Islet precursor cell (in vitro differentiated cells): ENCODE measurements at regions not wholly inside any gene's neighbourhood (a gene's known extent, or its start where the extent isn't known, plus 50 kb on each side); places are given as distances from the start of the nearest gene placed in this dataset.
A peak's percentile ranks its signal among the peaks of the same experiment; 100 is the strongest.
"Not testable (repeated sequence)": the region's sequence is repeated elsewhere in the genome, so short reads cannot be mapped to it uniquely, and the experiment has no call there.

ENCODE experiments used
- DNase-seq: peaks from one replicate; pipeline ENCODE4 v3.0.0-alpha.2; 2018

DNA sequence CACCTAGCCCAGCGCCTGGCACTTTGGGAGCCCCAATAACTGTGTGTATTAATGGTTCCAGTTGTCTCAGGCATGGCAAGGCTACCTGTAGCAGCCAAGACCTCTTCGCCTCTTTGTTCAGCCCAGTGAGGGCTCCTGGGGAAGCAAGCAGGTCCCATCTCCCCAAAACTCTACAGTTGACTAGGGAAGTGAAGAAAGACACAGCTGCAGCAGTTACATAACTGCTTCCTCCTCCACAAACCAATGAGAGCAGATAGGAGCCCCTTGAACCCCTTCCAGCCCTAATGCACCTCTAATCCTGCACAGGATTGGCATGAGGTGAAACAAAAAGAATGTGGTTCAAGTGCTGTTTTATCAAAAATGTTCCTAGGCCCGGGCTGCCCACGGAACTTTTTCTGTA is 100.5 kb downstream of the SYF2 start:
- DNase-seq, result peak; percentile 27

DNA sequence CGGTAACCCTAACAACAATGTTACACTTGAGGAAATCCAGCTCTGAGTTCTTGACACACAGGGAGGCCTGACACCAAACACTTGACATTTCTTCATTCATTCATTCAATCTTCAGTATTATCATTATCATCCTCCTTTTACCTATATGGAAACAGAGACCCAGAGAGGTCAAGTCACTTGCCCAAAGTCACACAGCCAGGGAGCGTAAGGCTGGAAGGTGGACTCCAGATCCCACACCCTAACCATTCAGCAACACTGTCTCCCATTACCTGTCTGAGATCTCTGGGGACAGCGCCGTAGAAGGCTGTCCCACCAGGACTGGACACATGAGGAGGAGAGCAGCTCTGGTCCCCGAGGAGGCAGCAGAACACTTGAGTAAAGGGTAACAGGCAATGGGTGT is 101.4 kb downstream of the SYF2 start:
- no peak for DNase-seq

DNA sequence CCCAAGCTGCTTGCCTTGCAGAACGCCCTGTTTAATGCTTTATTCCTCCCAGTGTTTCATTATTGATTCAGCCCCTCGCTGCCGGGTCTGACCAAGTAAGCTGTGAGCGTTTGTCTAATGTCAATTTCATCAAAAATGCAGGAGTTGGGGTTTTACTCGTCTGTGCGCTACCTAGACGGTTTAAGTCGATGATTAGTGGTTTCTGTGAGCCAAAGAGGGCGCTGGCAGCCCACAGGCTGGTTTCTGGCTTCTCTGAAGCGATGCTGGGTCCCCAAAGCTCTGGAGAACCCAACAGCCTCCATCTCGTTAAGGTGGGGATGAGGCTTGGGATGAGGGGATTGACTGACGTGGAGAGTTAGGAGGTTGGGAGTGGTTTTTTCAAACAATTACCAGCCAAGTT is 102.9 kb downstream of the SYF2 start:
- DNase-seq, result no peak

DNA sequence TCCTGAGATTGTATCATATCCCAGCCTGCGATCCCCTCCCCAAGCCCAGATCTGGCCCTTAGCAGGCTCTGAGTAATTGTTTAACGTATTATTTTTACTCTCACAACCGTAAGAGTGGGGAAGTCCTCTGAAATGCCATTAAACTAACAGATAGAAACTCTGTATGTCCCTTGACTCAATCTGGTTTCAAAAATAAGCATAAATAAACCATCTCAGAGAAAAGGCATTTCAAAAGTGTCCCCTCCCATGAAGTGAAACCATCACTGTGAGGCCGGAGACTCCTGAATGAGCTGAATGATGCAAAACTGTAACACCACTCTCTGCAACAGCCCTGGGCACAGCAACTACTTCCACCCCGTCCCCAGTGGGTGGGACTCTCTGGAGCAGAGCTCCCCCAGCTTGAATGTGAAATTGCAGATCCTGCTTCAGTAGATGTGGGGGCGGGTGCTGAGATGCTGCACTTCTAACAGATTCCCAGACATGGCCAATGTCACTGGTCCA is 104.1 kb downstream of the SYF2 start:
- no peak for DNase-seq

DNA sequence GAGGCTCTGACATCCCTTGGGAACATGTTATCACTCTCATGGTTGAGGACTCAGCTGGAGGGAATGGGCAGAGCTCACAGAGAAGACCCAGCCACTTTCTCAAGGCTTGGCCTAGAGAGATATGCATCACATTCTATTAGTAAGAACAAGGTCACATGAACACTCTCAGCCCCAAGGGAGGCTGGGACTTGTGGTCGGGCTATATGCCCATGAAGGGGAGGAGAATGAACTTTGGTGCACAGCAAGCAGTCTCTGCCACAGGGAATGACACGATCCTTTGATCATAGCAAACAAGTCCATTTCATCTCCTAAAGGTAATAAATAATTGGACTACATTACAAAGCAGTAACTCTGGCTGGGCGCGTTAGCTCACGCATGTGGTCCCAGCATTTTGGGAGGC is 105.7 kb downstream of the SYF2 start:
- DNase-seq, result no peak

DNA sequence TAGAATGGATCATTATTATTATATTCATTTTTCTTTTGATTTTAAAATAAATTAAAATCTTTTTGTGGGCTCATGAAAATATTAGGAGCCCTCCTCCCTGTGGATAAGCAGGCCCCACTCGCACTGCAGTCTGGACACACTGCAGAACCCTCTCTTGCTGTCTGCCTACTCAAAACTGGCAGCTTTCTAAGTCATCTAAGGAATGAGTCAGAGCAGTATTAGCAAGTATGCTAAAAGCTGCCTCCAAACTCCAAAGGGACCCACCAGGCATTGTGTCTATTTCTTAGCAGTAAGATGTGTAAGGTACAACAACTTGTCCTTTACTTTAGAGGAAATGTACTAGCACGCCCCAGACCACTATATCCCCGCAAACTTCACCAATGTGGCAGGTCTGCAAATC is 108.8 kb downstream of the SYF2 start:
- no peak for DNase-seq

DNA sequence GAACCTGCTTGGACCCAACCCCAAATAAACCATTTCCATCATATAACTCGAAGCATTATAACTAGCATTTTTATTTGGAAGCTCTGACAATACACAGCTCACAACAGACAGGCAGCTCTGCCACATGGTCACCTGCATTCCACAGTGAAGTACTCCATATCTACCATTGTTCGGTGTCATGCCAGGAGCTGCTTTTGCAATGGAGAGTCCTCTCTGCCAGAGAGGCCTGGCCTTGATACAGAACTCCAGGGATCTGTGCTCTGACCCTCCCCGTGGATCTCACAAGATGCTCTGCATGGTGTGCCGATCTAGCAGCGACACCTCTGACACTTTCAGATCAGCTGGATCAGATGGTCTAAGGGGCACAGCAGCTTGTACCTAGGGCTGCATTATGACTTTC is 109.6 kb downstream of the SYF2 start:
- DNase-seq, result no peak

DNA sequence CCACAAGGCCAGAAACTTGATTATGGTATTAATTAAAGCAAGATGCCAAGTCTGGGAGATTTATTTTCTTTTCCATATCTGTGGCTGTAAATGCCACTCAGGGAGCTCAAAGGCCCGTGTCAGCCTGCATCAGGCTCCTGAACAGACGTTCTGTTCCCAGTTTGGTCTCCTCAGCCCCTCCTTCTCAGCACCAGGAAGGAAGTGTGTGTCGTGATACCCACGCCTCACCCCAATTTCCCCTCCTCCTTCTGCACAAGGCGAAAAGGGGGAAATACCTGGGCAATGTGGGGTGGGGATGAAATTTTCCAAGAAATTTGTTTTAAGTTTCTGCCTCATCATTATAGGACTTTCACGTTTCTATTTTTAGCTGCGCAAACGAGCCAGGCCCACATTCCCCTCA is 112.0 kb downstream of the SYF2 start:
- no peak for DNase-seq

DNA sequence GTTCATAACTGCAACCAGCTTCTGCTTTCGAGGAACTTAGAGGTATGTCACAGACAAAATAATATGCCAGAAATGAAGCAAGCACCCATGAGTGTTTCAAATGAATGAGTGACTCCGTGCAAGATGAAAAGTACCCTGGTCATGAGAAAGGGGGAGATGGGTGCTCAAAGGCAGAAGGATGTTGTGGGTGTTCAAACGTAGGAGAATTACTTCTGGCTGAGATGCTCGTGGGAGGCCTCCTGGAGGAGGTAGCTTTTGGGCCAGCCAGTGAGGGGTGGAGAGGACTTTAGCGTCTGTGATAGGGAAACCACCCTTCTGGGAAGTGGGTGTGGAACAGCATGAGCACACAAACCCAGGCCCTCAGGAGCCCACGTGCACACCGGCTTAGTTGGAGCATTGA is 113.8 kb downstream of the SYF2 start:
- no peak for DNase-seq

DNA sequence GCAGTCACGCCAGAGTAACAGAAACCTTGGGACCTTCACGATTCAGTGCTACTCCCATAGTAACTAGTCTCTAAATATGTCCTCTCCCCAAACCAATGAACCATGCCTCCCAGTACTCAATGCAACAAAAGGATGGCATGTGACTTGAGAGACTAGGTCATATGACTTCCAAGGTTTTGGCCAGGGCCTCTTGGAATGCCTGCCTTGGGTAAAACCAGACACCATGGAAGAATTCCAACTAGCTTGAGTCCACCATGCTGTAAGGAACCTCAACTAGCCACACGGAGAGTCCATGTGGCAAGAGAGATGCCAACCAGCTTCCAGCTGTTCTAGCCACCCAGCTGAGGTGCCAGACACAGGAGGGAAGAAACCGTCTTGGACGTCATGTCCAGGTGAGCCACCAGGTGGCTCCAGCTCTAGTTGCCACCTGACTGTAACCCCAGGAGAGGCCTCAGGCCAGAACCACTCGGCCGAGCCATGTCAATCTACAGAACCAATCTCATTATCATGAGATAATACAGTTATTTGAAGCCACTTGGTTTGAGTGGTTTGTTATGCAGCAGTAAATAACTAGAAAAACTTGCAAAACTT is 115.0 kb downstream of the SYF2 start:
- peak; percentile 69 for DNase-seq

DNA sequence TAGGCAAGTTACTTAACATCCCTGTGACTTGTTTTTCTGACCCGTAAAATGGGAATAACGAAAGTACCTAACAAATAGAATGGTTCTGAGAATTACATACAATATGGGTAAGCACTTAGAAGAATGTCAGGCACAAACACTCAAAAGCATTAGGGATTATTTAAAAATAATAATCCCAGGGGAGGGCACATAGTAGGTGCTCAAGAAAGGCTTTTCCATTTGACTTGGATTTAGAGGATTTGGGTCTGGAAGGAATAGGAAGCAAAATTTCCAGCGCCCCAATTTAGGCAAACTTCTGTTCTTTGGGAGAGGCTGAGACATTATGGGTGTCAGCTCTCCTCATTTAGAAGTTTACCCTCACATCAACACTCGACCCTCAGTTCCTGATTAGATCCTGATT is 115.5 kb downstream of the SYF2 start:
- no peak for DNase-seq

DNA sequence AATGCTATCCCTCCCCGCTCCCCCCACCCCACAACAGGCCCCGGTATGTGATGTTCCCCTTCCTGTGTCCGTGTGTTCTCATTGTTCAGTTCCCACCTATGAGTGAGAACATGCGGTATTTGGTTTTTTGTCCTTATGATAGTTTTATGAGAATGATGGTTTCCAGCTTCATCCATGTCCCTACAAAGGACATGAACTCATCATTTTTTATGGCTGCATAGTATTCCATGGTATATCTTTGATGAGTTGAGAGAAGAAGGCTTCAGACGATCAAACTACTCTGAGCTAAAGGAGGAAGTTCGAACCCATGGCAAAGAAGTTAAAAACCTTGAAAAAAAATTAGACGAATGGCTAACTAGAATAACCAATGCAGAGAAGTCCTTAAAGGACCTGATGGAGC is 116.2 kb downstream of the SYF2 start:
- DNase-seq, result not testable (repeated sequence)

DNA sequence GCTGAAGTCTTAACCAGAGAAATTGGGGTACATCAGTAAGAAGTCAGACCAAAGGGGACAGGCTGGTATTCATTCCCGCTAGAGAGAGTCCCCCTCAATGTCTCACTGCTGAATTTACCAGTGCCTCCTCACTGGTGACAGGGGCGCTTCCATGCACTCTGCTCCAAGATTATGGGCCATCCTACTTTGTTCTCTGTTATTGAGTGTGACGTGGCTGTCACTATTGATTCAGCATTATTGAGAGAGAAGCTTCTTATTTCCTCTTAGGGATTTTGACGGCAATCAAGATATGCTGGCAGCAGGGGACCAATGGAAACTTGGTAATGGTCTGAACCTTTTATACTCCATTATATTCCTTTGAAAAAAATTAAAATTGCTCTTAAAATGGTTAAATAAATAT is 118.6 kb downstream of the SYF2 start:
- DNase-seq, result no peak

DNA sequence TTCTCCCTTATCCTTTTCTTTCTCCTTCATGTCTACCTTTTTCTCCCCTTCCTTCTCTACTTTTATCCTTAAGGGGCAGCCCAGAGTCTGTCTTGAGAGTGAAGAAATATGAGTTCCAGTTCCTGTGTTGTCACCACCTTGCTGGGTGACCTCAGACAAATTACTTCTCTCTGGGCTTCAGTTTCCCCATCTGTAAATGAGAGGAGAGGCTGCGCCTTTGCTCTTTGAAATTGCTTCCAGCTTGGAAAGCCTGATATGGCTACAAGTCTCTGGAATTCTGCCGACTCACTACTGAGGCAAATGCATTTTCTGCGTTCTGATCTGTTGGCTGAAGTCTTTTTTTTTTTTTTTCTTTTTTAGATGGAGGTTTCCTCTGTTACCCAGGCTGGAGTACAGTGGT is 119.2 kb downstream of the SYF2 start:
- DNase-seq, result no peak

DNA sequence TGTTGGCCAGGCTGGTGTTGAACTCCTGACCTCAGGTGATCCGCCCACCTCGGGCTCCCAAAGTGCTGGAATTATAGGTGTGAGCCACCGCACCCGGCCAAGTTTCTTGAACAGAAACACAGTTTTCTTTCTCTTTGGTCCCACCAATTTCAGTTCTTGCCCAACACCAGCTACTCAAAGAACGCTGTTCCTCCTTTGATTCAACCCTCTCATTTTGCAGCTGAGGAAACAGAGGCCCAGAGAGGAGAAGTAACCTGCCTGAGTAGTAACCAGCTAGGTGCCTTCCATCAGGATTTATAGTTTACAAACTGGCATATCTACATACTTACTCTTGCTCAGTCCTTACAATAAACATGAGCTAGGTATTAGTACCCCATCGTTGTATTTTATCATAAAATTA is 119.9 kb downstream of the SYF2 start:
- no peak for DNase-seq

DNA sequence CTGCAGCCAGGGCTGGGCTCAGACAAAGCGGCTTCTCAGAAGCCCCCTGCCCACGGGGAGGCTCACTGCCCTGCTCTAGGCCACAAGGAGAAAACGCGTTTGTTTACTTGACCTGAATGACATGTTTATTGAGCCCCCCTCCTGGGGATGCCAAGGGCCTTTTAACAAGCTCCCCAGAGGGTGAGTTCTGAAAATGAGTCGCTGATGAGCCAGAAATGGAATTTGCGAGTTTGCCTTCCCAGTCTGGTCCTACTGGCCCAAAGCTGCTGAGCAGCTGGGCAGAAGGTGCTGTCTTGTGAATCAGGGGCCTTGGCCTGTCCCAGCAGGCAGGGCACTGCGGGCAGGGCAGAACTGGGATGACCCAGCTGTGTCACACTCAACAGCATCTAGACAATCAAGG is 120.6 kb downstream of the SYF2 start:
- DNase-seq, result peak; percentile 85

DNA sequence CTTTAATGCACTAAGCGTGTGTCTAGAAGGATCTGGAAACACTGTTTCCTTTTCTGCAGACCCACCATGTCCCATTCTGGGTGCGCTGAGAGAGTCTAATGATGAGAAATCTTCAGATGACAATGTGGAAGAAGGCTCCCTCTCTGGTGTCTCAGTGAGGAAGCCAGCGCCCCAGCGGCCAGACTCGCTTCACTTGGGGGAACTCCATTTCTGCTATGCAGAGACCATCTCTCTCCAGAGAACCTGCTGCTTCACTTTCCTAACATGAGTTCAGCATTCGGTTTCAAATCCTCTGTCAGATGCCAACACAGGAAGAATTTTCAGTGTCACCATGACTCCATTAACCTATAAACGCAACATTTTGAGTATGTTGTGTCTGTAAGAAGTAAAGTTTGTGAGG is 121.8 kb downstream of the SYF2 start:
- no peak for DNase-seq

DNA sequence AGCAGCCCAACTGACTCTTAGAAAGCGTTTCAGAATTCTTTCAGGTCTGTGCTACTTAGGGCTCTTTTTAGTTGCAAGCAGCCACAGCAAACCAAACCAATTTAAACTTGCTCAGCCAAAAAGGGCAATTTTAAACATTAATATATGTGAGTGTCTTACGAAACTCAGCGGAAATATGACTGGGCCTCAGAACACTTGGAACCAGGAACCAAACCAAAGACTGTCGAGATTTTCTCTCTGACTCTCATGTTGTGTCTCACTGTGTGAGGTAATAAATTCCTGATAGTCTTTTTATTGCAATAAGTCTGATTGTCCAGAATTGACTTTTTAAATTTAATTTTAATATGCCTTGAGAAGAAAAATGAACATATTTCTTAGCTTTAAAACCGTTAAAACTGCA is 122.3 kb downstream of the SYF2 start:
- DNase-seq, result no peak

DNA sequence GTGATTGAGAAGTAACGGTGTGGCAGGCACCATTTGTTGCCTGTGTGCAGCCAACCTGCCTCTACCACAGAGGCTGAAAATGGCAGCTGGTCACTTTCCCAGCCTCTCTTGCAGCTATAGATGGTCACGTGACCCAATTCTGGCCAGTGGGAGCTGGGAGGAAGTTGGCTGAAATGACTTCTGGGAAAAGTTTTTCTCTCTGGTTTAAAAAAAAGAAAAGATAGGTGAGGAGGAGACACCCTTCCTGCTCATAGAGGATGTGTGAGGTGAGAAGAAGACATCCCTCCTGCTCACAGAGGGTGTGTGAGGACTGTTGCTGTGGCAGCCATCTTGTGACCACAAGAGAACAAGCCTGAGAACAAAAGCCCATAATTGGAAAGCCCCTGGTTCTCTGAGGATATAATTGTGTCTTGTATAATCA is 122.8 kb downstream of the SYF2 start:
- no peak for DNase-seq

DNA sequence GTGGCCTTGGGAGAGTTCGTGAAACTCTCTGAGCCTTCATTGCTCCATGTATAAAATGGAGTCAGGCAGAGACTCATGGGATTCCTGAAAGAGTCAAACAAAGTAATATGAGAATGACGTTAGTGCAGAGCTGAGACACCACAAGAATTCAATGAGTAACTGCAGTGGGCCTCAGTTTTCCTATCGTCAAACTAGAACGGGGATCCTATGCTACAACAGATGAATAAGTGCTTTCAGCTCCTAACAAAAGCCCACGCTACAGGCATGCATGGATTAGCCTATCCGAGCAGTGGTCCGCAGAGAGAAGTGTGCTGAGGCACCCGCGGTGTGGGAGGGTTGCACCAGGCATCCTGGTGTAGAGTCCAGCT is 124.7 kb downstream of the SYF2 start:
- no peak for DNase-seq

DNA sequence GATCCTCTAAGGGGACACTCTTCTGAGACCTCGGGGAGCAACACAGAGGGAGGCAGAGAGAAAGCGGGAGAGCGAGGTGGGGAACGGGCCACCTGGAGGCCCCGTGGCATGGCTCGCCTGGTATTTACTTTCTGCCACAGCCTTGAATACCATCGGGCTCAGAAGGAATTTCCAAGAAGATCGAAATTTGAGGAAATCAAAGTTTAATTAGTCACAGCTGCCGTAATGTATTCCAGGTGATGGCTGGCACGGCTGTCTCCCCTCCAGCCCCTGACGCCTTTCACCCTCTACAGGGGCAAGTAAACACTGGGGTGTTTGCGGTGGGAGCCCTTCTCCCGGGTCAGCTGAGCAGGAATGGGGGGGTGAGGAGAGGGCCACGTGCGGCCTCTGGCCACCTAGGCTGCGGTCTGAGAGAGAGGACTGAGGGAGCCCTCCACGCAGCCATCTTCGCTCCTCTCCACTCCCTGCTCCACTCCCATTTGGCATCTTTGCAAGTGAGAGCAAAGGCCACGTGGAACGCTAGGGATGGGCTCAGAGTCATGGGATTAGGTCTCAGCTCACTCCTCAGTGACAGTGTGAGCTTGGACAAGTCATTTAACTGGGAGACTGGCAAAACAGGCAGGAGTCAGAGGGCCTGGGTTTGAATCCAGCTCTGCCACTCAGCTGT is 125.2 kb downstream of the SYF2 start:
- DNase-seq, result no peak

DNA sequence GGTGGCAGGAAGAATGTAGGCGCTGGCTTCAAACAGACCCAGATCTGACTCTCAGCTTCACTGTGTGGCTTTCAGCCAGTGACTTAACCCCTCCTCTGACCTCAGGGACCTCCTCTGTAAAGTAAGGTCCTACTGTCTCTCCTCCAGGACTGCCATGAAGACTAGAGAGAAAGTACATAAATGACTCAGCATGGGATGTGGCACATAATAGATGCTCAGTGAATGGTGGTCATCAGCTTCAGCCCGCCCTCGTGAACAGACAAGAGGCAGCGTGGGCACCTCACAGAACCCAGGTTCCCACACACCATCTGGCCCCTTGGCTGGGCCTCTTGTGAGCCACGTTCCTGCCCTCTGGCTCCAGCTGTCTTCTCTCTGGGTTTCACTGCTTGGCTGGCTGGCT is 126.0 kb downstream of the SYF2 start:
- DNase-seq, result no peak

DNA sequence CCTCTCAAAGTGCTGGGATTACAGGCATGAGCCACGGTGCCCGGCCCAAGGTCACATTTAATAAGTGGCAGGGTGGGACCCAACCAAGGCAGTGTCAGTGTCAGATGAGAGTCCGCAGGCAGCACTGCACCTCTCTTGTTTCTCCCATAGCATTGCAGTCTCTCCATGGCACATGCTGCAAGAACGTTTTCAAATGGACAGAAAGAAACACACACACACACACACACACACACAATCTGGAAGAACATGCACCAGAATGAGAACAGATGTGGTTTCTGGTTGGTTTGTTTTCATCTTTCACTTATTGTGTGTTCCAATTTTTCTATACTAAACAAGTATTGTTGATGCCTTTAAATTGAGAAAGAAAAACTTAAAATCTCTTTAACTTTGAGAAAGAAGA is 126.5 kb downstream of the SYF2 start:
- no peak for DNase-seq

DNA sequence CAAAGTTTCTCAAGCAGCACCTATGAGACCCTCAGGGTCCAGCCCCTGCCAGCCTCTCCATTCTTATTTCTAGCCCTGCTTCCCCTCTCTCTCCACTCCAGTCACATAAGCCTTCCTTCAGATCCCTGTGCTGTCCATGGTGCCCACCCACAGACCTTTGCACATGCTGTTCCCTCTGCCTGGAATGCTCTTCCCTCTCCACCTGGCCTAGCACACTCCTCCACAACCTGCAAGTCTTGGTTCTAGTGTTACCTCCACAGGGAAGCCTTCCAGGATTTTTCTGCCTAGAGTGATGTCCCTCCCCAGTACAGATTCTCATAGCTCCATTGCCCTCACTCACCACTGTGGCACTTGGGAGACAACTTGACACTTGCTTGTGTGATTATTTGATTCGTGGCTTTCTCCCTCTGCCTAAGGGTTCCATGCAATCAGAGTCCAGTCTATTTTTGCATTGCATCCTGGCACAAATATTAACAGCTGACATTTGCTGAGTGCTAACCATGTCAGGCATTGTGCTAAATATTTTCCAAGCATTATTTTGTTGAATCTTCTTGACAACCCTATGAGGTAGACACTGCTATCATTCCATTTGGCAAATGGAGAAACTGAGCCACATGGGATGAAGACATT is 127.3 kb downstream of the SYF2 start:
- no peak for DNase-seq
